NB4 (cell line): ENCODE measurements at regions not wholly inside any gene's neighbourhood (a gene's known extent, or its start where the extent isn't known, plus 50 kb on each side); places are given as distances from the start of the nearest gene placed in this dataset.

Experiments
- MYC ChIP-seq: IDR thresholded peaks from 2 replicates; pipeline ENCODE4 v1.6.1; 2011; ENCODE audit warnings: low read depth, low read length
- POLR2A ChIP-seq: IDR thresholded peaks from 2 replicates; pipeline ENCODE4 v1.6.1; 2011; ENCODE audit warnings: mild to moderate bottlenecking; ENCODE audit not compliant: insufficient read length; ENCODE audit errors: extremely low read depth
- TF ChIP-seq, protein P1 (sequence below): IDR thresholded peaks from one replicate; pipeline ENCODE4 v1.5.1; 2012; ENCODE audit warnings: low read depth, low read length
- TF ChIP-seq, protein P2 (sequence below): IDR thresholded peaks from 2 replicates; pipeline ENCODE4 v1.6.1; 2011; ENCODE audit warnings: low read depth, low read length

DNA sequence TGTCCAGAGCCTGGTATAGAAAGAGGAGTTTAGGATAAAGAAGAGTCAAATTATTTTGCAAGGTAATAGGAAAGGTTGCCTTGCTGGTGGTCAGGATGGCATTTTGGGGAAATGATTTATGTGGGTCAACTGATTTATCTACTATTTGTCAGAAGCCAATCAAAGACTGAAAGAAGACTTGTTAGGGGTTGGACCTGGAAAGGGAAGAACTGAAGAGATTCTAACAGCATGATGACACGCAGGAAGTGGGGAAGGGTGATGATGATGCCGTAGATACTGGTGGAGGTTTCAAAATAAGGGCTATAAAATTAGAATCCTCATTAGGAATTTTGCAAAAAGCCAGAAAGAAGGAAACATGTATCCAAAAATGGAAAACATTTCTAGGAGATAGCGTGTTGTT, 60.7 kb upstream of the FGF14 start:
- TF ChIP-seq, protein P1, sequence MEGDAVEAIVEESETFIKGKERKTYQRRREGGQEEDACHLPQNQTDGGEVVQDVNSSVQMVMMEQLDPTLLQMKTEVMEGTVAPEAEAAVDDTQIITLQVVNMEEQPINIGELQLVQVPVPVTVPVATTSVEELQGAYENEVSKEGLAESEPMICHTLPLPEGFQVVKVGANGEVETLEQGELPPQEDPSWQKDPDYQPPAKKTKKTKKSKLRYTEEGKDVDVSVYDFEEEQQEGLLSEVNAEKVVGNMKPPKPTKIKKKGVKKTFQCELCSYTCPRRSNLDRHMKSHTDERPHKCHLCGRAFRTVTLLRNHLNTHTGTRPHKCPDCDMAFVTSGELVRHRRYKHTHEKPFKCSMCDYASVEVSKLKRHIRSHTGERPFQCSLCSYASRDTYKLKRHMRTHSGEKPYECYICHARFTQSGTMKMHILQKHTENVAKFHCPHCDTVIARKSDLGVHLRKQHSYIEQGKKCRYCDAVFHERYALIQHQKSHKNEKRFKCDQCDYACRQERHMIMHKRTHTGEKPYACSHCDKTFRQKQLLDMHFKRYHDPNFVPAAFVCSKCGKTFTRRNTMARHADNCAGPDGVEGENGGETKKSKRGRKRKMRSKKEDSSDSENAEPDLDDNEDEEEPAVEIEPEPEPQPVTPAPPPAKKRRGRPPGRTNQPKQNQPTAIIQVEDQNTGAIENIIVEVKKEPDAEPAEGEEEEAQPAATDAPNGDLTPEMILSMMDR: no peak
- no peak for TF ChIP-seq POLR2A
- no peak for TF ChIP-seq MYC
- TF ChIP-seq, protein P2, sequence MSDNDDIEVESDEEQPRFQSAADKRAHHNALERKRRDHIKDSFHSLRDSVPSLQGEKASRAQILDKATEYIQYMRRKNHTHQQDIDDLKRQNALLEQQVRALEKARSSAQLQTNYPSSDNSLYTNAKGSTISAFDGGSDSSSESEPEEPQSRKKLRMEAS: no peak
